WI38 (cell line): ENCODE measurements at regions not wholly inside any gene's neighbourhood (a gene's known extent, or its start where the extent isn't known, plus 50 kb on each side); places are given as distances from the start of the nearest gene placed in this dataset.

ENCODE experiments used
- H3K4me3 ChIP-seq: 2 replicates; pipeline ENCODE4 v1.5.1; 2011; ENCODE audit warnings: low read depth, mild to moderate bottlenecking, control low read depth, low read length
- TF ChIP-seq, protein P1 (sequence below): IDR thresholded peaks from 2 replicates; pipeline ENCODE4 v1.5.1; 2012; ENCODE audit warnings: low read depth, mild to moderate bottlenecking, control low read depth, low read length

DNA sequence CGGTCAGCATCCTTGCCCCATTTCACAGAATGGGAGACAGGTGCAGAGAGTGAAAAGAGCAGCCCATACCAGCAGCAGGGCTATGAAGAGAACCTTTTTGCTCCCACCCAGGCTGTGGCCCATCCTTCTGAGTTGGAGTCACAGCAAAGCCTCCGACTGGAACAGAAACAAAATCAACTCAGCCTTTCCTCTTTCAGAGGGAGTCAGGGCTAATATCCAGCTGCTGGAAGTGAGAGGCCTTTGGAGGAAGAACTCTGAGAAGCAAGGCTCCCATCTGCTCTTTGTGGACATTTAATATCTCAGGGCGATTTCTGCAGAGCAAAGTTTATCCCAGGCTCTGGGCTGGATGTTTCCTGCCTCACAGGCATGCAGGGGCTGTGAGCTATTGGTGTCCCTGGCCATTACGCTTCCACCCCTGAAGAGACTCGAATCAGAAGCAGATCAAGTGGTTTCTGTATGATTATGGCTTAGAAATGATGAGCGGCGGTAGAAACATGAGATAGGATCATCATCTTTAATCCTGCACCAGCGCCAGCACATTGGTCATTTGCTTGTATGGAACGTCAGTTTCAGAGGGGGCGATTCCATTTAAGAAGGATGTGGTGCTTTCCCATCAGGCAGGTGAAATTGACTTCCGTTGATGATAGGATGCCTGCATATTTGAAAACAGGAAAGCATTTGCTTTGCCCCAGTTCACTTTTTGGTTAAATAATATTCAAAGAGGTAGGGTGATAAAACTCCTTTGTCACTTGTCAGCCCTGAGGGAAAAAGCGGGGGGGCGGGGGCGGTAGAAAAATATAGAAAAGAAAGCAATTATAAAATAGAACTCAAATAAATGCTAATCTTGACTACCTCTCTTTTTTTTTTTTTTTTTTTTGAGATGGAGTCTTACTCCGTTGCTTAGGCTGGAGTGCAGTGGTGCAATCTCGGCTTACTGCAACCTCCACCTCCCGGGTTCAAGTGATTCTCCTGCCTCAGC is 152.4 kb downstream of the LRRC30 start:
- no peak overlapping the region for H3K4me3 ChIP-seq
- TF ChIP-seq, protein P1, sequence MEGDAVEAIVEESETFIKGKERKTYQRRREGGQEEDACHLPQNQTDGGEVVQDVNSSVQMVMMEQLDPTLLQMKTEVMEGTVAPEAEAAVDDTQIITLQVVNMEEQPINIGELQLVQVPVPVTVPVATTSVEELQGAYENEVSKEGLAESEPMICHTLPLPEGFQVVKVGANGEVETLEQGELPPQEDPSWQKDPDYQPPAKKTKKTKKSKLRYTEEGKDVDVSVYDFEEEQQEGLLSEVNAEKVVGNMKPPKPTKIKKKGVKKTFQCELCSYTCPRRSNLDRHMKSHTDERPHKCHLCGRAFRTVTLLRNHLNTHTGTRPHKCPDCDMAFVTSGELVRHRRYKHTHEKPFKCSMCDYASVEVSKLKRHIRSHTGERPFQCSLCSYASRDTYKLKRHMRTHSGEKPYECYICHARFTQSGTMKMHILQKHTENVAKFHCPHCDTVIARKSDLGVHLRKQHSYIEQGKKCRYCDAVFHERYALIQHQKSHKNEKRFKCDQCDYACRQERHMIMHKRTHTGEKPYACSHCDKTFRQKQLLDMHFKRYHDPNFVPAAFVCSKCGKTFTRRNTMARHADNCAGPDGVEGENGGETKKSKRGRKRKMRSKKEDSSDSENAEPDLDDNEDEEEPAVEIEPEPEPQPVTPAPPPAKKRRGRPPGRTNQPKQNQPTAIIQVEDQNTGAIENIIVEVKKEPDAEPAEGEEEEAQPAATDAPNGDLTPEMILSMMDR: no peak

DNA sequence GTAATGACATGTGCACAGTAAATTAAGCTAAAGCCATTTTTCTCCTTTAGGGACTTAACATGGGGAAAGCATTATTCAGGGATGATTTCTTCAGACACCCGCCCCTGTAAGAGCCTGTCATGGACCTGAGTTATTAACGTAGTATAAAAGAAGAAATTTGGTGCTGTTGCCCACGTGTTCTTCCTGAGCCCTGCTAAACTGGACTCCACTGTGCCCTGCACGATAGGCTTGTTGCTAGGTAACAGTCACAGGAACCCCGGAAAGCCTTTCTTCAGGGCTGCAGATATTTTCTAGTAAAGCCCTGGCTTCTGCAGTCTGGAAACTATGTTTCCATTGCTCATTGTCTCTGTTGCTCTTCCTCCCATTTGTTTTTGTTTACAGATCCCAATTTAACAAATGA is 157.9 kb downstream of the LRRC30 start:
- TF ChIP-seq, protein P1: no peak
- no peak overlapping the region for H3K4me3 ChIP-seq

DNA sequence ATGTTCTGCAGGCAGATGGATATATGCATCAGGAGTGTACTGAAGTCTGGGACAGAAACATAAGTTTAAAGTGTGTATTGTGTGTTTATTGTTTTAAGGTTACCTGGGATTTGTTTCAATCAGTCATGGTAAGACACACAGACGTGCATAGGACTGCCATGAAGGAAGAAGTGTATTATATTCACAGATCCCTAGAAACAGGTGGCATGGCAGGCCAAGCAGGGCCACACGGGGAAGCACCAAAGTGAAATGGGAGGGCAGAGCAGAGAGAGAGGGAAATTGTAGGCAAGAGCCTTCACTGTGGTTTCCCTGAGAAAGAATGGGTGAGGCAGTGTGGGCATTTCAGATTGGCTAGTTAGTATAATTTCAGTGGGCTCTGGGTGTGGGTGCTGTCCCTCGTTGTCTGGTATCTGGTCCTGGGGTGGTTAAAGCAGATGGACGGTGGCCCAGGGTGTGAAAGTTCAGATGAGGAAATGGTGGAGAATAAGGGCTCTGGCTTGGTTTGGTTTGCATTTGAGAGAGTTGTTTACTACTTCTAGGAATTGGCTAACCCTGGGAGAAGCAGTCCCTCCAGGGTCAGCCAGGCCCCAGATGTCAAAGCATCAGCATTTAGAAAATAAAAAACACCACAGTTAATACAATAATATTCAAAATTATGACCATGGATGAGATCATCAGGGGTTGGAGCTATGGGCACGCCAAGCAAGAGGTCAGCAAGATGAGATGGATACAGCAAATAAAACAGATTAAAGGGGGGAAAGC is 160.0 kb downstream of the LRRC30 start:
- TF ChIP-seq, protein P1: no peak
- H3K4me3 ChIP-seq: no peak overlapping the region

DNA sequence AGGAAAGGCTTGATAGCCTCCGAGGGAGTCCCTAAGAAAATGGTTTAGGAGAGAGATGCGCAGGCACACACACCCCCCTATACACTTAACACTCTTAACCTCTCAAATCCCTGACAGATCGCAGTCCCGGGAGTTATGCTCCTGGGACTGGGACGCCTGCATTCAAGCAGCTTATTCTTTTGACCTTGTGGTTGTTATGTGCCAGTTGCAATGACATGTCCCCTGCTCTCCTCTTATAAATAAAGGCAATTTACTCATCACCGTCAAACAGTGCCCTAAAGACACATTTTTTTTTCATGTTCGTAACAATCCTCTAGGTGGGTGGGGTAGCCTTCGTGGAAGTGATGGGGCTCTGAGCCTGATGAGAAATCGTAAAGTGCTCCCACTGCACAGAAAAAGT is 162.2 kb downstream of the LRRC30 start:
- H3K4me3 ChIP-seq: no peak overlapping the region
- TF ChIP-seq, protein P1: no peak

DNA sequence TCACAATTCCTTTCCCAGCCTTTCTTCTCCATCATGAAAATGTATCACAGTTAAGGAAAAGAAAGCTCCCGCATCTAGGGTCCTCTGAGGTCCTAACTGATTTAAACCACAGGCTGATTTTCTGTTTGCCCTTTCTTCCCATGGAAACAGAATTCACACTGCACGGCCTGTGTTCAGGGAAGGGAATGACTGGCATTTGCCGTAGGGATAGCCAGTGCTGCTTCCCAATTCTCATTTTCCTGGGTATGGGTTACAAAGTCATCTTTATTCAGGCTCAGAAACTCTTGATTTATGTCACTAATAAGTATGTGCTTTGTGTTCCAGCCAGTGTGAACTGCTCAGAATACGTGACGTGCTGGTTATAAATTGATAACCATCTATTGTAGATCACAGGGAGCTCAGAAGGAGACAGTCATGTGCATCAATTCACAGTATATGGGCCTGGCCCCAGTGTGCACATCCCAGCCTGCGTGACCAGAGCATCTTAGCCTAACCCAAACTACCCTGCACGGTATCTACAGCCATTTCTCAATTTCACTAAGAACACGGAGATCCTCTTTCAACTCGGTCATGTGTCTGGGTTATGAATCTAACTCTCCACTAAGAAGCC is 163.3 kb downstream of the LRRC30 start:
- TF ChIP-seq, protein P1: no peak
- no peak overlapping the region for H3K4me3 ChIP-seq

DNA sequence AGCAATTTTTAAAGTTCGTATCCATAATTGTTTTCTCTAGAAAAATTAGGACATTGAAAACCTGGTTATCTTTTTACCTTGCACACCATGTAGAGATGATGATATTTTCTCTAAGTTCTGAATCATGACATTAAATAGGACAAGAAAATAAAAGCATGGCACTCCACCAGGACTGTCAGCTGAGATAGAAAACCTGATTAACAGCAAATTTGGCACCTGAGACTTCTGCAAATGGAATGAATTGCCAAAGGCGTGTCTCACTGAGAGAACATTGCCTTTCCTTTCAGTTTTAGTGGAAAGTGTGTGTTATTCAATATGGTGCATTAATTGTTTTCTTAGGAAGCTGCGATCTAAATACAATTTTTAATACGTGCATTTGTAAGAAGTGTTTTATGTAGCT is 164.7 kb downstream of the LRRC30 start:
- TF ChIP-seq, protein P1: no peak
- no peak overlapping the region for H3K4me3 ChIP-seq

DNA sequence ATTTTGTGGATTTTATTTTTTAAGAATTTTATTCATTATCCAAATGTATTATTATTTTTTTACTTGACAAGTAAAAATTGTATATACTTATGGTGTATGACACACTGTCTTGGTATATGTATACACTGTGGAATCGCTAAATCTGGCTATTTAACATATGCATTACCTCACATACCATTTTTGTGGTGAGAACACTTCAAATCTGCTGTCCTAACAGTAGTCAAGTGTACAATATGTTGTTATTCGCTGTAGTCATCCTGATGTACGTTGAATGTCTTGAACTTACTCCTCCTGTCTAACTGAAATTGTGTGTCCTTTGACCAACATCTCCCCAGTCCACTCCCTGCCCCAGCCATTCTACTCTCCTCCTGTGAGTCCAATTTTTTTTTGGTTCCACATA is 153.2 kb upstream of the PTPRM start:
- TF ChIP-seq, protein P1: no peak
- no peak overlapping the region for H3K4me3 ChIP-seq
